Omental fat pad (tissue), 3 donors: ENCODE measurements at regions not wholly inside any gene's neighbourhood (a gene's known extent, or its start where the extent isn't known, plus 50 kb on each side); places are given as distances from the start of the nearest gene placed in this dataset.

Experiments
- ATAC-seq: fragments of 150-250 bp; one replicate; pipeline ENCODE4 v1.9.1; 2016; ENCODE audit warnings: mild to moderate bottlenecking, moderate library complexity; ENCODE audit not compliant: low FRiP score
- DNase-seq: peaks from one replicate; pipeline ENCODE4 v3.0.0-alpha.2; 2019; ENCODE audit warnings: low spot score
- CTCF ChIP-seq, 3 donors: fragments of 450-650 bp; IDR thresholded peaks; one replicate each; pipeline ENCODE4 v1.5.1; 2016 to 2017; ENCODE audit warnings: antibody characterized with exemption in 3 of 3, mild to moderate bottlenecking in 3 of 3, moderate library complexity in 2 of 3

- no peak for DNase-seq
- ATAC-seq: no peak
- no peak for TF ChIP-seq CTCF (IDR thresholded peaks at IDR 0.05)
These were observed 393.8 kb downstream of the ZNF385D start for GRCh38 chr3:21357241-21357640.

GRCh38 chr3:21356402-21356801 is 394.6 kb downstream of the ZNF385D start:
- no peak for TF ChIP-seq CTCF (IDR thresholded peaks at IDR 0.05)
- DNase-seq (no peak), ATAC-seq (no peak)

GRCh38 chr3:21345382-21345976 is 405.5 kb downstream of the ZNF385D start:
- DNase-seq: no peak
- no peak for TF ChIP-seq CTCF (IDR thresholded peaks at IDR 0.05)
- no peak for ATAC-seq

- ATAC-seq (no peak), DNase-seq (no peak)
- TF ChIP-seq CTCF (IDR thresholded peaks at IDR 0.05): no peak
These were observed 419.2 kb downstream of the ZNF385D start for GRCh38 chr3:21331857-21332256.

GRCh38 chr3:21331321-21331720 is 419.7 kb downstream of the ZNF385D start:
- no peak for DNase-seq
- no peak for TF ChIP-seq CTCF (IDR thresholded peaks at IDR 0.05)

GRCh38 chr3:21330293-21330692 is 420.7 kb downstream of the ZNF385D start:
- DNase-seq (no peak), ATAC-seq (no peak)
- no peak for TF ChIP-seq CTCF (IDR thresholded peaks at IDR 0.05)

More at GRCh38 chr3:21331321-21331720, 419.7 kb downstream of the ZNF385D start:
- ATAC-seq: no peak

- ATAC-seq (no peak), DNase-seq (no peak)
- TF ChIP-seq CTCF (IDR thresholded peaks at IDR 0.05): no peak
These were observed 422.2 kb downstream of the ZNF385D start for GRCh38 chr3:21328711-21329390.
